Neural cell (in vitro differentiated cells): ENCODE measurements at regions not wholly inside any gene's neighbourhood (a gene's known extent, or its start where the extent isn't known, plus 50 kb on each side); places are given as distances from the start of the nearest gene placed in this dataset.

Source experiments
- CTCF ChIP-seq: fragments of 450-650 bp; IDR thresholded peaks from 2 replicates; pipeline ENCODE4 v1.5.1; 2014; ENCODE audit warnings: antibody characterized with exemption, mild to moderate bottlenecking, moderate library complexity; ENCODE audit not compliant: poor library complexity, severe bottlenecking
- EP300 ChIP-seq: fragments of 450-650 bp; conservative IDR thresholded peaks from 2 replicates; pipeline ENCODE4 v1.6.1; 2014; ENCODE audit warnings: antibody characterized with exemption, mild to moderate bottlenecking, moderate library complexity; ENCODE audit not compliant: poor library complexity, severe bottlenecking
- EZH2 ChIP-seq: fragments of 200-600, 300-800 bp; shearing (Covaris generic), sonication (generic); IDR thresholded peaks from 2 replicates; pipeline ENCODE4 v1.6.1; 2014; ENCODE audit warnings: antibody characterized with exemption, low read length, borderline replicate concordance, mild to moderate bottlenecking; ENCODE audit not compliant: insufficient read depth, poor library complexity, severe bottlenecking
- MXI1 ChIP-seq: fragments of 450-650 bp; conservative IDR thresholded peaks from 2 replicates; pipeline ENCODE4 v1.6.1; 2014; ENCODE audit warnings: antibody characterized with exemption, mild to moderate bottlenecking; ENCODE audit not compliant: poor library complexity, severe bottlenecking
- POLR2AphosphoS5 ChIP-seq: IDR thresholded peaks from 2 replicates; pipeline ENCODE4 v1.6.1; 2012
- RAD21 ChIP-seq: fragments of 450-650 bp; conservative IDR thresholded peaks from 2 replicates; pipeline ENCODE4 v1.6.1; 2014; ENCODE audit warnings: antibody characterized with exemption, mild to moderate bottlenecking, moderate library complexity
- REST ChIP-seq: IDR thresholded peaks from 2 replicates; pipeline ENCODE4 v1.6.1; 2012; ENCODE audit warnings: borderline replicate concordance
- SMC3 ChIP-seq: fragments of 450-650 bp; conservative IDR thresholded peaks from 2 replicates; pipeline ENCODE4 v1.6.1; 2014; ENCODE audit warnings: antibody characterized with exemption, mild to moderate bottlenecking, moderate library complexity; ENCODE audit not compliant: poor library complexity
- TAF1 ChIP-seq: IDR thresholded peaks from 2 replicates; pipeline ENCODE4 v1.6.1; 2012; ENCODE audit warnings: low read depth

DNA sequence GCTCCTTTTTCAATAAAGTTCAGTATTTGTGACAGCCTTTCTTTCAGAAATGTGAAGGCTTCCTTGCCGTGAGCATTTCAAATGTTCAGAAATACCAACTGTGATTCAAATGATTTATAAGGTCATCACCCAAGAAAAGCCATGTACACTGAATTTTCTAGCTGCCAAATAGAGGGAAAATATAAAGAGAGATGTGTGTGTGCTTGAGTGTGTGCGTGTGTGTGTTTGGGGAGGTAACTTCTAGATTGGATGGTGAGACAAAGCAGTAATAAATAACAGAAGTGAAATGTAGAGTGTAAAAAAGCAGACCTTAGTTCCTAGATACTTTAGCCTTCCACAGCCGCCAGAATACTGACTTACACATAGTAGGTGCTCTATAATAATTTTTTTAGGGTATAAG, 577.4 kb downstream of the TBL1XR1 start:
- no peak for TF ChIP-seq CTCF
- TF ChIP-seq POLR2AphosphoS5, result no peak
- no peak for TF ChIP-seq EP300
- TF ChIP-seq RAD21, result no peak
- TF ChIP-seq SMC3, result no peak
- no peak for TF ChIP-seq EZH2
- TF ChIP-seq TAF1, result no peak
- TF ChIP-seq REST, result no peak
- no peak for TF ChIP-seq MXI1
